Astrocyte (in vitro differentiated cells and primary cell): ENCODE measurements at regions not wholly inside any gene's neighbourhood (a gene's known extent, or its start where the extent isn't known, plus 50 kb on each side); places are given as distances from the start of the nearest gene placed in this dataset.
A peak's percentile ranks its signal among the peaks of the same experiment; 100 is the strongest.

Source experiments
- DNase-seq: peaks from one replicate; pipeline ENCODE4 v3.0.0-alpha.2; 2010; ENCODE audit warnings: low read depth
- FAIRE-seq: peaks from 2 replicates; lab custom pipeline; 2011; peaks lifted over from hg19 to GRCh38; lab: Jason Lieb, UNC
- H2AFZ ChIP-seq: 2 replicates; pipeline ENCODE4 v1.6.0; 2012; ENCODE audit warnings: low read depth, low read length, inconsistent platforms
- H3K27ac ChIP-seq: 2 replicates; pipeline ENCODE4 v1.5.1; 2011; ENCODE audit warnings: low read depth, low read length, inconsistent platforms
- H3K27me3 ChIP-seq: 2 replicates; pipeline ENCODE4 v1.6.0; 2011; ENCODE audit warnings: low read length, inconsistent platforms; ENCODE audit not compliant: insufficient read depth
- H3K36me3 ChIP-seq: 2 replicates; pipeline ENCODE4 v1.5.1; 2011; ENCODE audit warnings: low read length, inconsistent platforms; ENCODE audit not compliant: insufficient read depth
- H3K4me1 ChIP-seq: 2 replicates; pipeline ENCODE4 v1.5.1; 2011; ENCODE audit warnings: low read length, inconsistent platforms; ENCODE audit not compliant: insufficient read depth
- H3K4me2 ChIP-seq: 2 replicates; pipeline ENCODE4 v1.6.0; 2012; ENCODE audit warnings: low read length, inconsistent platforms
- H3K4me3 ChIP-seq: 2 replicates; pipeline ENCODE4 v1.5.1; 2011; ENCODE audit warnings: low read depth, mild to moderate bottlenecking, low read length, inconsistent platforms; ENCODE audit not compliant: insufficient read depth
- H3K79me2 ChIP-seq: 2 replicates; pipeline ENCODE4 v1.6.0; 2012; ENCODE audit warnings: mild to moderate bottlenecking, low read length, inconsistent platforms; ENCODE audit not compliant: insufficient read depth
- H3K9ac ChIP-seq: 2 replicates; pipeline ENCODE4 v1.6.0; 2012; ENCODE audit warnings: mild to moderate bottlenecking, low read length, inconsistent platforms
- H3K9me3 ChIP-seq: 2 replicates; pipeline ENCODE4 v1.5.1; 2012; ENCODE audit warnings: low read depth, mild to moderate bottlenecking, low read length, inconsistent platforms; ENCODE audit not compliant: insufficient read depth
- H4K20me1 ChIP-seq: 2 replicates; pipeline ENCODE4 v1.6.0; 2012; ENCODE audit warnings: low read length, inconsistent platforms; ENCODE audit not compliant: insufficient read depth
- H3K27ac Mint-ChIP-seq: one replicate; pipeline ENCODE4 v1.8.0; 2021; ENCODE audit warnings: mild to moderate bottlenecking, mixed read lengths; ENCODE audit not compliant: unreplicated experiment
- H3K27me3 Mint-ChIP-seq: one replicate; pipeline ENCODE4 v1.8.0; 2021; ENCODE audit warnings: low read depth, mixed read lengths; ENCODE audit not compliant: unreplicated experiment
- H3K36me3 Mint-ChIP-seq: one replicate; pipeline ENCODE4 v1.8.0; 2021; ENCODE audit warnings: low read depth, mixed read lengths; ENCODE audit not compliant: unreplicated experiment
- H3K4me1 Mint-ChIP-seq: one replicate; pipeline ENCODE4 v1.8.0; 2021; ENCODE audit warnings: low read depth, mixed read lengths; ENCODE audit not compliant: unreplicated experiment
- H3K4me3 Mint-ChIP-seq: one replicate; pipeline ENCODE4 v1.8.0; 2021; ENCODE audit warnings: mild to moderate bottlenecking, moderate library complexity, mixed read lengths; ENCODE audit not compliant: unreplicated experiment
- H3K9me3 Mint-ChIP-seq: one replicate; pipeline ENCODE4 v1.8.0; 2021; ENCODE audit warnings: mild to moderate bottlenecking, mixed read lengths; ENCODE audit not compliant: unreplicated experiment
- CTCF ChIP-seq: IDR thresholded peaks from 2 replicates; pipeline ENCODE4 v1.5.1; 2011; ENCODE audit warnings: low read depth, mild to moderate bottlenecking, inconsistent platforms, low read length, moderate library complexity; ENCODE audit not compliant: insufficient read depth
- EZH2 ChIP-seq: IDR thresholded peaks from 2 replicates; pipeline ENCODE4 v1.6.1; 2012; ENCODE audit warnings: mild to moderate bottlenecking, low read length, inconsistent platforms; ENCODE audit not compliant: insufficient read depth

GRCh38 chr1:72780212-72780611, 497.9 kb upstream of the NEGR1 start:
- H4K20me1 ChIP-seq: no peaks in the 10 kb centered on the region
- H3K27me3 ChIP-seq: no peaks in the 10 kb centered on the region
- no peak overlapping the region for H2AFZ ChIP-seq
- no peak for DNase-seq
- H3K4me1 ChIP-seq: no peaks in the 10 kb centered on the region
- Mint-ChIP-seq H3K4me3 (no peak overlapping the region), H3K27me3 (no peaks in the 10 kb centered on the region), H3K27ac (no peak overlapping the region), H3K4me1 (peaks cover 14% of the 10 kb centered on the region), H3K9me3 (peaks cover 3% of the 10 kb centered on the region), H3K36me3 (no peaks in the 10 kb centered on the region)
- H3K4me3 ChIP-seq: no peak overlapping the region
- H3K27ac ChIP-seq: no peak overlapping the region
- H3K36me3 ChIP-seq: no peaks in the 10 kb centered on the region
- H3K9me3 ChIP-seq: no peaks in the 10 kb centered on the region
- H3K4me2 ChIP-seq: no peak overlapping the region
- H3K79me2 ChIP-seq: no peaks in the 10 kb centered on the region
- TF ChIP-seq CTCF (no peak), EZH2 (no peak)
- H3K9ac ChIP-seq: no peak overlapping the region
- FAIRE-seq: no peak

GRCh38 chr1:72777918-72778317, 495.6 kb upstream of the NEGR1 start:
- Histone ChIP-seq H3K27me3 (no peaks in the 10 kb centered on the region), H3K79me2 (no peaks in the 10 kb centered on the region), H3K27ac (peak overlapping the region; percentile 11), H4K20me1 (no peaks in the 10 kb centered on the region), H3K9ac (no peak overlapping the region), H3K4me3 (no peak overlapping the region), H3K4me2 (no peak overlapping the region), H3K4me1 (no peaks in the 10 kb centered on the region), H3K36me3 (no peaks in the 10 kb centered on the region), H3K9me3 (no peaks in the 10 kb centered on the region), H2AFZ (no peak overlapping the region)
- FAIRE-seq (no peak), DNase-seq (peak; percentile 51)
- peaks cover 14% of the 10 kb centered on the region for H3K4me1 Mint-ChIP-seq
- H3K27ac Mint-ChIP-seq: peak overlapping the region; percentile 77
- H3K27me3 Mint-ChIP-seq: no peaks in the 10 kb centered on the region
- TF ChIP-seq EZH2: no peak
- no peak for TF ChIP-seq CTCF
- H3K9me3 Mint-ChIP-seq: peaks cover 3% of the 10 kb centered on the region
- H3K36me3 Mint-ChIP-seq: no peaks in the 10 kb centered on the region
- no peak overlapping the region for H3K4me3 Mint-ChIP-seq

- FAIRE-seq: no peak
- TF ChIP-seq EZH2 (no peak), CTCF (no peak)
- Mint-ChIP-seq H3K27me3 (no peaks in the 10 kb centered on the region), H3K4me3 (no peak overlapping the region), H3K4me1 (peaks cover 9% of the 10 kb centered on the region), H3K27ac (peak overlapping the region; percentile 48), H3K36me3 (no peaks in the 10 kb centered on the region), H3K9me3 (no peaks in the 10 kb centered on the region)
- Histone ChIP-seq H3K27me3 (no peaks in the 10 kb centered on the region), H3K36me3 (no peaks in the 10 kb centered on the region), H3K9ac (no peak overlapping the region), H3K4me3 (no peak overlapping the region), H3K27ac (no peak overlapping the region), H3K4me1 (no peaks in the 10 kb centered on the region), H4K20me1 (no peaks in the 10 kb centered on the region), H3K4me2 (no peak overlapping the region), H3K9me3 (no peaks in the 10 kb centered on the region), H2AFZ (no peak overlapping the region), H3K79me2 (no peaks in the 10 kb centered on the region)
- peak; percentile 36 for DNase-seq
Observed at GRCh38 chr1:72763481-72763880, 481.1 kb upstream of the NEGR1 start.
